GM19372 (cell line): ENCODE measurements at regions not wholly inside any gene's neighbourhood (a gene's known extent, or its start where the extent isn't known, plus 50 kb on each side); places are given as distances from the start of the nearest gene placed in this dataset.

Experiments used
- ATAC-seq: cut with Tn5 transposase; IDR thresholded peaks from one replicate; pipeline ENCODE4 v1.9.1; 2021; ENCODE audit warnings: mild to moderate bottlenecking, low read depth, moderate library complexity; ENCODE audit not compliant: unreplicated experiment

GRCh38 chr2:198465970-198466369 is 661.6 kb downstream of the PLCL1 start:
- ATAC-seq, result no peak

GRCh38 chr2:198456418-198456817 is 652.0 kb downstream of the PLCL1 start:
- no peak for ATAC-seq

- ATAC-seq, result no peak
Measured at GRCh38 chr2:198453866-198454265, 649.5 kb downstream of the PLCL1 start.

GRCh38 chr2:198452327-198452726 is 647.9 kb downstream of the PLCL1 start:
- ATAC-seq, result peak; percentile 68

- ATAC-seq, result no peak
Measured at GRCh38 chr2:198448789-198449188, 644.4 kb downstream of the PLCL1 start.

- no peak for ATAC-seq
Measured at GRCh38 chr2:198444800-198445287, 640.5 kb downstream of the PLCL1 start.

GRCh38 chr2:198441901-198442300 is 637.5 kb downstream of the PLCL1 start:
- no peak for ATAC-seq

GRCh38 chr2:198441246-198441645 is 636.9 kb downstream of the PLCL1 start:
- ATAC-seq, result no peak

GRCh38 chr2:198440833-198441232 is 636.4 kb downstream of the PLCL1 start:
- ATAC-seq, result no peak

GRCh38 chr2:198438331-198438730 is 633.9 kb downstream of the PLCL1 start:
- ATAC-seq, result no peak

GRCh38 chr2:198424112-198424511 is 619.7 kb downstream of the PLCL1 start:
- ATAC-seq, result no peak

- ATAC-seq, result no peak
Measured at GRCh38 chr2:198417836-198418235, 613.4 kb downstream of the PLCL1 start.

- no peak for ATAC-seq
Measured at GRCh38 chr2:198414976-198415375, 610.6 kb downstream of the PLCL1 start.

GRCh38 chr2:198411936-198412335 is 607.5 kb downstream of the PLCL1 start:
- ATAC-seq, result no peak

GRCh38 chr2:198408171-198408570 is 603.8 kb downstream of the PLCL1 start:
- ATAC-seq, result no peak

- ATAC-seq, result no peak
Measured at GRCh38 chr2:198405311-198405710, 600.9 kb downstream of the PLCL1 start.

- ATAC-seq, result no peak
Measured at GRCh38 chr2:198401644-198402043, 597.3 kb downstream of the PLCL1 start.

- no peak for ATAC-seq
Measured at GRCh38 chr2:198400999-198401398, 596.6 kb downstream of the PLCL1 start.

- no peak for ATAC-seq
Measured at GRCh38 chr2:198394208-198394607, 589.8 kb downstream of the PLCL1 start.

GRCh38 chr2:198390670-198391069 is 586.3 kb downstream of the PLCL1 start:
- ATAC-seq, result no peak

- ATAC-seq, result no peak
Measured at GRCh38 chr2:198387677-198388076, 583.3 kb downstream of the PLCL1 start.

- no peak for ATAC-seq
Measured at GRCh38 chr2:198385856-198386255, 581.5 kb downstream of the PLCL1 start.

GRCh38 chr2:198385326-198385725 is 580.9 kb downstream of the PLCL1 start:
- no peak for ATAC-seq
